ENCODE measurements at regions not wholly inside any gene's neighbourhood (a gene's known extent, or its start where the extent isn't known, plus 50 kb on each side); places are given as distances from the start of the nearest gene placed in this dataset.
A peak's percentile ranks its signal among the peaks of the same experiment; 100 is the strongest.

GRCh38 chr21:35565204-35565611 is 495.1 kb downstream of the SETD4 start:
- no peak for TF ChIP-seq CTCF (IDR thresholded peaks at IDR 0.05)
- Histone ChIP-seq H3K36me3 (no peaks in the 10 kb centered on the region), H3K27me3 (peaks cover 5% of the 10 kb centered on the region), H3K27ac (no peak overlapping the region), H3K4me3 (no peak overlapping the region), H3K4me1 (peaks cover 8% of the 10 kb centered on the region), H3K9me3 (no peaks in the 10 kb centered on the region)
- DNase-seq (no peak), ATAC-seq (peak; percentile 64)
- intact Hi-C loops (cut with DNase I): no loop called here

GRCh38 chr21:35563885-35564451 is 496.4 kb downstream of the SETD4 start:
- H3K27ac ChIP-seq: no peak overlapping the region

GRCh38 chr21:35562876-35563275 is 497.4 kb downstream of the SETD4 start:
- Histone ChIP-seq H3K9me3 (no peaks in the 10 kb centered on the region), H3K4me1 (peaks cover 8% of the 10 kb centered on the region), H3K27ac (no peak overlapping the region), H3K4me3 (no peak overlapping the region), H3K36me3 (no peaks in the 10 kb centered on the region), H3K27me3 (peaks cover 5% of the 10 kb centered on the region)
- DNase-seq (no peak), ATAC-seq (no peak)
- TF ChIP-seq CTCF (IDR thresholded peaks at IDR 0.05): no peak
- intact Hi-C loops (cut with DNase I): no loop called here

More at GRCh38 chr21:35563885-35564451, 496.4 kb downstream of the SETD4 start:
- no peaks in the 10 kb centered on the region for H3K9me3 ChIP-seq
- DNase-seq (no peak), ATAC-seq (peak; percentile 37)
- H3K36me3 ChIP-seq: no peaks in the 10 kb centered on the region
- no peak for TF ChIP-seq CTCF (IDR thresholded peaks at IDR 0.05)
- H3K4me1 ChIP-seq: peaks cover 8% of the 10 kb centered on the region
- no peak overlapping the region for H3K4me3 ChIP-seq
- peaks cover 5% of the 10 kb centered on the region for H3K27me3 ChIP-seq
- intact Hi-C loops (cut with DNase I): no loop called here

GRCh38 chr21:35561116-35561515 is 499.2 kb downstream of the SETD4 start:
- DNase-seq (no peak), ATAC-seq (no peak)
- H3K27ac ChIP-seq: no peak overlapping the region
- H3K4me1 ChIP-seq: peaks cover 8% of the 10 kb centered on the region
- peaks cover 5% of the 10 kb centered on the region for H3K27me3 ChIP-seq
- intact Hi-C loops (cut with DNase I): no loop called here
- TF ChIP-seq CTCF (IDR thresholded peaks at IDR 0.05): no peak
- no peaks in the 10 kb centered on the region for H3K9me3 ChIP-seq
- no peak overlapping the region for H3K4me3 ChIP-seq
- no peaks in the 10 kb centered on the region for H3K36me3 ChIP-seq

GRCh38 chr21:35559829-35560225 is 500.5 kb downstream of the SETD4 start:
- no peaks in the 10 kb centered on the region for H3K9me3 ChIP-seq
- H3K4me1 ChIP-seq: peaks cover 8% of the 10 kb centered on the region
- TF ChIP-seq CTCF (IDR thresholded peaks at IDR 0.05): no peak
- ATAC-seq: no peak
- no peak overlapping the region for H3K27ac ChIP-seq
- H3K27me3 ChIP-seq: no peaks in the 10 kb centered on the region
- no peak for DNase-seq
- H3K36me3 ChIP-seq: no peaks in the 10 kb centered on the region
- intact Hi-C loops (cut with DNase I): no loop called here
- no peak overlapping the region for H3K4me3 ChIP-seq

Data from upper lobe of right lung (tissue), 1 donor.